HG03045 (cell line): ENCODE measurements at regions not wholly inside any gene's neighbourhood (a gene's known extent, or its start where the extent isn't known, plus 50 kb on each side); places are given as distances from the start of the nearest gene placed in this dataset.

Experiments
- ATAC-seq: cut with Tn5 transposase; IDR thresholded peaks from one replicate; pipeline ENCODE4 v1.9.1; 2021; ENCODE audit warnings: mild to moderate bottlenecking, moderate library complexity; ENCODE audit not compliant: unreplicated experiment

GRCh38 chr2:157935378-157935906, 59.3 kb upstream of the ACVR1 start:
- no peak for ATAC-seq

DNA sequence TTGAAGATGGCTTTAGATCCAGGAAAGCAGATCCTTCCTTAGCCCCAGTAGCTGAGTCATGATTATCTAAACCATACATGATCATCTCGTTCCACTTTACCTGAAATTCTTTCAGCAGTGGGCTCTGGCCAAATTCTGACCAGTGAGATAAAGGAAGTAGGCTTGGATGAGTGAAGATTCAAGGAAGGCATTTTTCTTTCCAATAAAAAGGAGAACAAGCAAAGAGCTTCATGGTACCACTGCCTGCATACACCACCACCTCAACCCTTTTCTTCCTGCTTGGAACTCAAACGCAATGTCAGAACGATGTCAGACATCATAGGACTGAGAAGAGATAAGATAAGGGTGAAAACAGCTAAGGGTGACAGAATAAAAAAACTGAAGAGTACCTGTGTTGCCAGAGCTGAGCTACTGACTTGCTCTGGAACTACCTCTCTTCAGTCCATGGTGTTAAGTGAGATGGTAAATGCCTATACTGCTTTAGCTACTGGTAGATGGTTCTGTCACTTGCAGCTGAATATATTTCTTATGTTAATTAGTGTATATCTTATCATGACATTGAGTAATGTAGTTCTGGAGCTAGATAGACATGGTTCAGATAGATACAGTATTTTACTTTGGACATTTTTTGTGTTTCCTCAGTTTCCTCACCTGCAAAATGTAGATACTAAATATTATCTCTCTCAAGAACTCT, 58.7 kb upstream of the ACVR1 start:
- no peak for ATAC-seq

- no peak for ATAC-seq
Measured at GRCh38 chr2:157933160-157933920, 57.2 kb upstream of the ACVR1 start.

- ATAC-seq, result no peak
Measured at GRCh38 chr2:157932480-157933159, 56.5 kb upstream of the ACVR1 start.

DNA sequence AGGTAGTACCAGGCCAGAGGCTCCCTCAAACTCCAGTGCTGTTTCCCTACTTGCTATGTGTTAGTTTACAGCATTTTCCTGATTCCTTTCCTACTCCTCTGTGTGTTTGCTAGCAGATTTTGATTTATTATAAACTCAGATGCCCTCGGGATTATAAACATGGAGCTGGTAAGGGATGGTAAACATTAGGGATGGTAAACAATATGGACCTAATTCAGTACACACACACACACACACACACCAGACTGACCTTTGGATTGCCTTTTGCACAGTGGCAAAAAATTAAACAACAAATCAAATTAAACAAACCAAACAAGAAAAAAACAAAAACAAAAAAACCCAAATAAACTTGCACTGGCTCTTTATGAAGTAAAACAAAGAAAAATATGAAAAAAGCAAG, 55.4 kb upstream of the ACVR1 start:
- no peak for ATAC-seq

GRCh38 chr2:157930728-157931127, 54.6 kb upstream of the ACVR1 start:
- ATAC-seq, result no peak

DNA sequence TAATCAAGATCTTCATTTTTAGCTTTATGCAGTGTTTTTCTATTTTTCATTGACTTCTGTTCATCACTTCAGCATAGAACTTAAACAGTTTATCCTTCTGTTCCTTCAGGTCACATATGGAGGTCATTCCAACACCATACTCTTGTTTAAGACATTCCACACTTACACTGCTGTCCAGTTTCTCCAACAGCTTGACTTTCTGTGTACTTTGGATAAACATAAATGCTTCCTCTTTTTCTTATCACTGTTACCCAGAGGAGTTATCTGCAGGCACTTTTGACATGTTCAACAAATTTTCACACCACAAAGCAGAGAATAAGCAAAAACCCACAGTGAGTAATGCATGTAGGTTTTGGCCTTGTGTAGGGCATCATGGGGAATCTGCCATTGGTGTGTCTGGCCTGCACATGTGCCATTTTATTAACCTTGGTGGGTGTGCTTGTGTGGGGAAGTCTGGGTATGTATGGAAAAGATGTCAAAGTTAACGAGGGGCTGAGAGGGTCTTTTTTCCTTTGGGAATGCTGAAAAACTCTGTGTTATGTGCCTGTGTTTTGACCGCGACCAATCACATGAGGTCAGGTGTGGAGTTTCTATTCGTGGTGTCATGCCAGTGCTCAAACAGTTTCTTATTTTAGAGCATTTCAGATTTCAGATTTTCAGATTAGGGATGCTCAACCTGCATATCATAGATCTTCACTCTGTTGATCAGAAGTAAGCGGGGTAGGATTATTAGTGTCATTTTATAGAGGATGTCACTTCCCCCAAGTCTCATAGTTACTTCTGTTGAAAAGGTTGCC, 53.9 kb upstream of the ACVR1 start:
- ATAC-seq, result no peak

DNA sequence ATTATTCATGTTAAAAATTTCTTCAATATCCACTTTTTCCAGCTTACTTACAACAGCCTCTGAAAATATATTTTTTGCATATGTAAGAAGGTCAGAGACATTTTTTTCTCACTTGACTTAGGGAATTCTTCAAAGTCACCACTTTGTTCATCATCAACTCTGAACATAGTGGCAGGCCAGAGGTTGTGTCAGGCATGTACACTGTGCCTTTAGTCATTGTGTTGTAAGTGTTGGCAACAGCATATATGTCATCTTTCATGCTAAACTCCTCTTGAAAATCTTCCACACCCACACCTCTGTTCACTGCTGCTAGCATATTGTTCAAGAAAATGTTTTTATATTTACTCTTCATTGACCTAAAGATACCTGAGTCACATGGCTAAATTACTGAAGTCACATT, 52.2 kb upstream of the ACVR1 start:
- no peak for ATAC-seq

- no peak for ATAC-seq
Measured at GRCh38 chr2:157927155-157927554, 51.0 kb upstream of the ACVR1 start.
